SU-DHL-6 (cell line): ENCODE measurements at regions not wholly inside any gene's neighbourhood (a gene's known extent, or its start where the extent isn't known, plus 50 kb on each side); places are given as distances from the start of the nearest gene placed in this dataset.

Experiments used
- EZH2phosphoT487 ChIP-seq: fragments of 200-600 bp; sonication (generic), shearing (Covaris generic); conservative IDR thresholded peaks from 2 replicates; pipeline ENCODE4 v1.6.1; 2018; ENCODE audit warnings: mild to moderate bottlenecking, antibody characterized with exemption, low read length, moderate library complexity, mixed read lengths
- TF ChIP-seq, protein P1 (sequence below): fragments of 200-600 bp; sonication (generic); IDR thresholded peaks from one replicate; pipeline ENCODE4 v1.5.1; 2017; ENCODE audit warnings: antibody characterized with exemption, mild to moderate bottlenecking, low read length, moderate library complexity; ENCODE audit not compliant: insufficient read depth, poor library complexity, severe bottlenecking

- TF ChIP-seq, protein P1, sequence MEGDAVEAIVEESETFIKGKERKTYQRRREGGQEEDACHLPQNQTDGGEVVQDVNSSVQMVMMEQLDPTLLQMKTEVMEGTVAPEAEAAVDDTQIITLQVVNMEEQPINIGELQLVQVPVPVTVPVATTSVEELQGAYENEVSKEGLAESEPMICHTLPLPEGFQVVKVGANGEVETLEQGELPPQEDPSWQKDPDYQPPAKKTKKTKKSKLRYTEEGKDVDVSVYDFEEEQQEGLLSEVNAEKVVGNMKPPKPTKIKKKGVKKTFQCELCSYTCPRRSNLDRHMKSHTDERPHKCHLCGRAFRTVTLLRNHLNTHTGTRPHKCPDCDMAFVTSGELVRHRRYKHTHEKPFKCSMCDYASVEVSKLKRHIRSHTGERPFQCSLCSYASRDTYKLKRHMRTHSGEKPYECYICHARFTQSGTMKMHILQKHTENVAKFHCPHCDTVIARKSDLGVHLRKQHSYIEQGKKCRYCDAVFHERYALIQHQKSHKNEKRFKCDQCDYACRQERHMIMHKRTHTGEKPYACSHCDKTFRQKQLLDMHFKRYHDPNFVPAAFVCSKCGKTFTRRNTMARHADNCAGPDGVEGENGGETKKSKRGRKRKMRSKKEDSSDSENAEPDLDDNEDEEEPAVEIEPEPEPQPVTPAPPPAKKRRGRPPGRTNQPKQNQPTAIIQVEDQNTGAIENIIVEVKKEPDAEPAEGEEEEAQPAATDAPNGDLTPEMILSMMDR, result no peak
- TF ChIP-seq EZH2phosphoT487, result no peak
These were observed 1377.2 kb upstream of the CADM2 start for GRCh38 chr3:83581546-83581945.
